ENCODE measurements at regions not wholly inside any gene's neighbourhood (a gene's known extent, or its start where the extent isn't known, plus 50 kb on each side); places are given as distances from the start of the nearest gene placed in this dataset.

GRCh38 chr1:184310157-184310819 is 76.5 kb upstream of the C1orf21 start:
- Histone ChIP-seq H3K27ac (no peak overlapping the region), H3K4me1 (no peaks in the 10 kb centered on the region), H3K4me3 (no peak overlapping the region), H3K36me3 (no peaks in the 10 kb centered on the region), H3K9me3 (peaks cover 3% of the 10 kb centered on the region), H3K27me3 (ENCODE audit: low read depth) (no peaks in the 10 kb centered on the region)
- intact Hi-C loops (cut with DNase I) = no loop called here
- ATAC-seq = peak in 1 of 2 donors; percentile 33
- DNase-seq = no peak
- TF ChIP-seq CTCF (IDR thresholded peaks at IDR 0.05) = no peak

DNA sequence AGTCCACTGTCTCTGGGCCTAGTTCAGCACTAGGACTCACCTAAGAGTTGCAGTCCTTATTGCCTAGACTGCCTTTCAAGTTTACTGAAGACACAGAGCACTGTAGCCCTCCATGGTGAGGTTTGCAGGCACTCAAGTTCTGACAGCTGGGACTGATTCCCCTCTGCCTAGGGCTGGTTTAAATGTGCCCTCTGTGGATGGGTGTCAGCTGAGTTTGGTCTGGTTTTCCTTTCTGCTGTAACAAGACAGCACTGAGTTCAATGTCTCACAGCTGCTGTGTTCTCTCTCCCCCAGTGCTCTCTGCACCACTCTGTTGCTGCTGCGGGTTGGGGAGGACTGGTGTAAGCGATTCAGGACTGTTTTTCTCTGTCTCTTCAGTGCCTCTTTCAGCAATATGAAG is 75.2 kb upstream of the C1orf21 start:
- no peaks in the 10 kb centered on the region for H3K27me3 ChIP-seq (ENCODE audit: low read depth)
- peaks cover 3% of the 10 kb centered on the region for H3K9me3 ChIP-seq
- no peak overlapping the region for H3K27ac ChIP-seq
- intact Hi-C loops (cut with DNase I) = no loop called here
- H3K36me3 ChIP-seq = no peaks in the 10 kb centered on the region
- TF ChIP-seq CTCF (IDR thresholded peaks at IDR 0.05) = no peak
- DNase-seq (no peak), ATAC-seq (no peak)
- H3K4me1 ChIP-seq = no peaks in the 10 kb centered on the region
- no peak overlapping the region for H3K4me3 ChIP-seq

DNA sequence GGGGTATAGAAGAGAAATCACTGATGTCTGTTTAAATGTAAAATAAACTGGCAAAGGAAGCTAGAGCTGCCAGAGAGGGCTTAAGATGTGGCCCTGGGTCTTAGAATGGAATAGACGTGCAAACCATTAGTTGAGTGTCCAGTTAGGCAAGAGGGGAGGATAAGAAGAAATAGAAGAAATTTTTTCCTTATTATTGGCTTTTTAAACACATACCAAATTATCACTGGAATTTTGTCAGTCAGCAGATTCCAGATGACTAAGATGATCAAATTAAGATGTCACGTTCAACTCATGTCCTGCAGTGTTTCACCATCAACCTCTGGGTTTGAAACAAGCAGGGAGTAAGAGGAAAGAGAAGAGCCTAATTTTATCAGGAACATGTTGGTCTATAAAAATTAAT is 71.6 kb upstream of the C1orf21 start:
- DNase-seq (no peak), ATAC-seq (no peak)
- H3K9me3 ChIP-seq = no peaks in the 10 kb centered on the region
- intact Hi-C loops (cut with DNase I) = no loop called here
- H3K27me3 ChIP-seq (ENCODE audit: low read depth) = no peaks in the 10 kb centered on the region
- no peak overlapping the region for H3K27ac ChIP-seq
- TF ChIP-seq CTCF (IDR thresholded peaks at IDR 0.05) = no peak
- no peaks in the 10 kb centered on the region for H3K4me1 ChIP-seq
- no peaks in the 10 kb centered on the region for H3K36me3 ChIP-seq
- H3K4me3 ChIP-seq = no peak overlapping the region

GRCh38 chr1:184319879-184320278 is 67.0 kb upstream of the C1orf21 start:
- H3K9me3 ChIP-seq = no peaks in the 10 kb centered on the region
- DNase-seq = no peak
- no peak overlapping the region for H3K4me3 ChIP-seq
- no peaks in the 10 kb centered on the region for H3K4me1 ChIP-seq
- no peaks in the 10 kb centered on the region for H3K27me3 ChIP-seq (ENCODE audit: low read depth)
- no peak for TF ChIP-seq CTCF (IDR thresholded peaks at IDR 0.05)
- intact Hi-C loops (cut with DNase I) = no loop called here
- no peak for ATAC-seq
- no peak overlapping the region for H3K27ac ChIP-seq
- H3K36me3 ChIP-seq = no peaks in the 10 kb centered on the region

DNA sequence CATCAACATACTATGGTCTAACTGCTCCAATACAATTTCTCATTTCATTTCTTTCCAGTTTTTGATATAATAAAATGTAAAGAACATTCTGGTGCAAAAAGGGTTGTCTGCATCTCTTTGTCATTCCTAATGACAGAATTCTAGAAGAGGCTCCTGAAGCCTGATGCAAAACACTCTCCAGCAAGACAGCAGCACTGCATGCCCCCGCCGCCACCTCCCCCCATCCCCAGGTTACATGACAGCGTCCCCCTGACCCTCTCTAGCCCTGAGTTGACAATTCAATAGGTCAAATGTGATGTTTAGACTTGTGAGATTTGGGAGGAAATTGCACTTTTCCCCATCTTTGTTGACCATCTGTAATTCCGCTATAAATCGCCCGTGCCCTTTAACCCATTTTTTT is 64.6 kb upstream of the C1orf21 start:
- ATAC-seq (no peak), DNase-seq (no peak)
- no peak overlapping the region for H3K4me3 ChIP-seq
- H3K9me3 ChIP-seq = no peaks in the 10 kb centered on the region
- intact Hi-C loops (cut with DNase I) = no loop called here
- no peaks in the 10 kb centered on the region for H3K36me3 ChIP-seq
- TF ChIP-seq CTCF (IDR thresholded peaks at IDR 0.05) = no peak
- H3K4me1 ChIP-seq = no peaks in the 10 kb centered on the region
- no peaks in the 10 kb centered on the region for H3K27me3 ChIP-seq (ENCODE audit: low read depth)
- H3K27ac ChIP-seq = no peak overlapping the region
